ENCODE measurements at regions not wholly inside any gene's neighbourhood (a gene's known extent, or its start where the extent isn't known, plus 50 kb on each side); places are given as distances from the start of the nearest gene placed in this dataset.

- intact Hi-C loops (cut with DNase I): no loop called here
- no peak overlapping the region for H3K27ac ChIP-seq
- H3K9me3 ChIP-seq: no peaks in the 10 kb centered on the region
- H3K36me3 ChIP-seq (ENCODE audit: insufficient read depth in 1 of 2, low read depth in 1 of 2): no peaks in the 10 kb centered on the region
- no peak for DNase-seq
- H3K4me3 ChIP-seq: no peak overlapping the region
- H3K27me3 ChIP-seq (ENCODE audit: insufficient read depth in 3 of 3, low read length in 2 of 3): no peaks in the 10 kb centered on the region
- 94 to 95% (median 94%) methylated on average over 6 of the region's 6 CpGs for WGBS, 3 donors
- H3K4me1 ChIP-seq: no peaks in the 10 kb centered on the region
- TF ChIP-seq CTCF (IDR thresholded peaks at IDR 0.05): no peak
- no peak for ATAC-seq
Observed at GRCh38 chr2:215613888-215614287, 178.0 kb upstream of the FN1 start.

GRCh38 chr2:215613280-215613679 is 177.4 kb upstream of the FN1 start:
- WGBS, 3 donors: 75 to 78% (median 76%) methylated on average over 8 of the region's 8 CpGs
- H3K27ac ChIP-seq: no peak overlapping the region
- no peak overlapping the region for H3K4me3 ChIP-seq
- no peaks in the 10 kb centered on the region for H3K36me3 ChIP-seq (ENCODE audit: insufficient read depth in 1 of 2, low read depth in 1 of 2)
- DNase-seq (no peak), ATAC-seq (no peak)
- TF ChIP-seq CTCF (IDR thresholded peaks at IDR 0.05): no peak
- intact Hi-C loops (cut with DNase I): no loop called here
- no peaks in the 10 kb centered on the region for H3K27me3 ChIP-seq (ENCODE audit: insufficient read depth in 3 of 3, low read length in 2 of 3)
- H3K4me1 ChIP-seq: no peaks in the 10 kb centered on the region
- H3K9me3 ChIP-seq: no peaks in the 10 kb centered on the region

- H3K27me3 ChIP-seq (ENCODE audit: insufficient read depth in 3 of 3, low read length in 2 of 3): no peaks in the 10 kb centered on the region
- no peaks in the 10 kb centered on the region for H3K9me3 ChIP-seq
- TF ChIP-seq CTCF (IDR thresholded peaks at IDR 0.05): no peak
- H3K4me1 ChIP-seq: no peaks in the 10 kb centered on the region
- WGBS, 3 donors: 89 to 98% (median 95%) methylated on average over 2 of the region's 2 CpGs
- H3K36me3 ChIP-seq (ENCODE audit: insufficient read depth in 1 of 2, low read depth in 1 of 2): no peaks in the 10 kb centered on the region
- no peak for DNase-seq
- no peak overlapping the region for H3K4me3 ChIP-seq
- no peak for ATAC-seq
- intact Hi-C loops (cut with DNase I): no loop called here
- no peak overlapping the region for H3K27ac ChIP-seq
Observed at GRCh38 chr2:215612786-215613185, 176.9 kb upstream of the FN1 start.

GRCh38 chr2:215611609-215612386 is 175.9 kb upstream of the FN1 start:
- H3K36me3 ChIP-seq (ENCODE audit: insufficient read depth in 1 of 2, low read depth in 1 of 2): no peaks in the 10 kb centered on the region
- no peaks in the 10 kb centered on the region for H3K27me3 ChIP-seq (ENCODE audit: insufficient read depth in 3 of 3, low read length in 2 of 3)
- H3K9me3 ChIP-seq: no peaks in the 10 kb centered on the region
- DNase-seq (no peak), ATAC-seq (no peak)
- no peak overlapping the region for H3K4me3 ChIP-seq
- H3K27ac ChIP-seq: no peak overlapping the region
- intact Hi-C loops (cut with DNase I): no loop called here
- no peak for TF ChIP-seq CTCF (IDR thresholded peaks at IDR 0.05)
- no peaks in the 10 kb centered on the region for H3K4me1 ChIP-seq
- WGBS, 3 donors: 69 to 83% (median 70%) methylated on average over 7 of the region's 7 CpGs

Measured in psoas muscle (tissue), 7 donors.